B cell (primary cell): ENCODE measurements at regions not wholly inside any gene's neighbourhood (a gene's known extent, or its start where the extent isn't known, plus 50 kb on each side); places are given as distances from the start of the nearest gene placed in this dataset.

Source experiments
- ATAC-seq: fragments of 200-7000 bp; cut with Tn5 transposase; one replicate; pipeline ENCODE4 v1.10.0; 2021; ENCODE audit warnings: low read depth, mild to moderate bottlenecking, moderate number of reproducible peaks, moderate library complexity
- CTCF ChIA-PET: fragments of 350-600 bp; sonication (Branson Sonifier 250); formaldehyde crosslinking; loops from one replicate; lab custom pipeline; 2021; ENCODE audit warnings: antibody characterized with exemption, inconsistent platforms; lab: Charles Lee
- POLR2A ChIA-PET: fragments of 350-600 bp; sonication (Branson Sonifier 250); formaldehyde crosslinking; loops from one replicate; lab custom pipeline; 2021; ENCODE audit warnings: antibody characterized with exemption; lab: Charles Lee
- DNase-seq: peaks from one replicate; pipeline ENCODE4 v3.0.0; 2013
- H2AFZ ChIP-seq: 2 replicates; pipeline ENCODE4 v1.6.1; 2012; ENCODE audit warnings: mild to moderate bottlenecking, low read depth, low read length; ENCODE audit not compliant: insufficient read depth, poor library complexity, severe bottlenecking
- H3K27ac ChIP-seq, 2 donors: 1 replicate in 1 of 2; 2 replicates in 1 of 2; pipeline ENCODE4 v1.5.1; 2012 to 2013; ENCODE audit warnings: low read length in 2 of 2, mild to moderate bottlenecking in 2 of 2, moderate library complexity in 1 of 2
- H3K27me3 ChIP-seq, 4 experiments: fragments of 200-600 bp in 1 of 4; sonication (generic) in 1 of 4; replicated peaks in 1 of 4; 1 replicate in 2 of 4; 2 replicates in 2 of 4; pipeline versions ENCODE4 v1.6.1 to v1.7.0; 2013 to 2016; ENCODE audit warnings: low read length in 3 of 4, mild to moderate bottlenecking in 2 of 4, mixed read lengths in 1 of 4, moderate library complexity in 1 of 4; ENCODE audit not compliant: insufficient read depth in 4 of 4, control insufficient read depth in 3 of 4; ENCODE audit errors: control extremely low read depth in 1 of 4
- H3K36me3 ChIP-seq, 2 experiments: replicated peaks in 1 of 2; 1 replicate in 1 of 2; 2 replicates in 1 of 2; pipeline versions ENCODE4 v1.6.1 to v1.7.1; 2013; ENCODE audit warnings: low read length in 1 of 2; ENCODE audit not compliant: insufficient read depth in 2 of 2, control insufficient read depth in 1 of 2; ENCODE audit errors: control extremely low read depth in 1 of 2, extremely low read depth in 1 of 2
- H3K4me1 ChIP-seq, 2 donors: fragments of 200-600 bp in 1 of 2; sonication (generic) in 1 of 2; 1 replicate in 1 of 2; 2 replicates in 1 of 2; pipeline versions ENCODE4 v1.5.1 to v1.6.1; 2013 to 2017; ENCODE audit warnings: low read length in 2 of 2; ENCODE audit not compliant: control insufficient read depth in 2 of 2, insufficient read depth in 2 of 2
- H3K4me2 ChIP-seq: replicated peaks from 2 replicates; pipeline ENCODE3; 2012; ENCODE audit warnings: mild to moderate bottlenecking, low read depth, low read length; ENCODE audit not compliant: poor library complexity, severe bottlenecking
- H3K4me3 ChIP-seq, 5 experiments: fragments of 200-600 bp in 1 of 5; sonication (generic) in 1 of 5; 1 replicate in 3 of 5; 2 replicates in 2 of 5; pipeline versions ENCODE4 v1.5.1 to v1.7.0; 2011 to 2016; ENCODE audit warnings: low read length in 4 of 5, mild to moderate bottlenecking in 4 of 5, low read depth in 2 of 5, control low read depth in 1 of 5, moderate library complexity in 1 of 5; ENCODE audit not compliant: insufficient read depth in 1 of 5; ENCODE audit errors: control extremely low read depth in 1 of 5, extremely low read depth in 1 of 5
- H3K79me2 ChIP-seq: fragments of 200-600 bp; sonication (generic); one replicate; pipeline ENCODE4 v1.6.0; 2016; ENCODE audit warnings: low read length; ENCODE audit not compliant: control insufficient read depth, insufficient read depth
- H3K9ac ChIP-seq: fragments of 200-600 bp; sonication (generic); 2 replicates; pipeline ENCODE4 v1.6.1; 2017; ENCODE audit warnings: mild to moderate bottlenecking, low read length, moderate library complexity
- H3K9me3 ChIP-seq, 3 donors: one replicate each; pipeline versions ENCODE4 v1.6.1 to v1.7.1; 2013; ENCODE audit warnings: low read length in 2 of 3; ENCODE audit not compliant: control insufficient read depth in 2 of 3, insufficient read depth in 1 of 3; ENCODE audit errors: control extremely low read depth in 1 of 3
- H4K20me1 ChIP-seq: 2 replicates; pipeline ENCODE4 v1.6.0; 2012; ENCODE audit warnings: mild to moderate bottlenecking, low read length; ENCODE audit not compliant: insufficient read depth, control insufficient read depth, poor library complexity, severe bottlenecking
- H3K27ac Mint-ChIP-seq: one replicate; pipeline ENCODE4 v1.8.0; 2021; ENCODE audit warnings: mixed read lengths
- H3K27me3 Mint-ChIP-seq: one replicate; pipeline ENCODE4 v1.8.0; 2021; ENCODE audit warnings: mixed read lengths
- H3K4me1 Mint-ChIP-seq: one replicate; pipeline ENCODE4 v1.8.0; 2021; ENCODE audit warnings: mixed read lengths
- H3K4me3 Mint-ChIP-seq: one replicate; pipeline ENCODE4 v1.8.0; 2021; ENCODE audit warnings: mixed read lengths
- H3K9me3 Mint-ChIP-seq: one replicate; pipeline ENCODE4 v1.8.0; 2022; ENCODE audit warnings: mixed read lengths; ENCODE audit not compliant: insufficient read depth
- CTCF ChIP-seq: fragments of 200-600 bp; IDR thresholded peaks from one replicate; pipeline ENCODE4 v1.8.0; 2022; ENCODE audit warnings: antibody characterized with exemption, mild to moderate bottlenecking
- EZH2 ChIP-seq: IDR thresholded peaks from 2 replicates; pipeline ENCODE4 v1.6.1; 2012; ENCODE audit warnings: borderline replicate concordance, low read depth, mild to moderate bottlenecking, moderate library complexity, low read length; ENCODE audit not compliant: insufficient read depth, poor library complexity, severe bottlenecking
- WGBS: methylation state at CpG from one replicate; pipeline ENCODE4 v1.1.5; 2013; ENCODE audit warnings: missing lambda C conversion rate; ENCODE audit not compliant: insufficient coverage; 5-methylcytosine and 5-hydroxymethylcytosine counted together
- intact Hi-C: fragments of 100-400 bp; cut with micrococcal nuclease; formaldehyde crosslinking; loops from one replicate; pipeline ENCODE4 v1.10.0; 2022

DNA sequence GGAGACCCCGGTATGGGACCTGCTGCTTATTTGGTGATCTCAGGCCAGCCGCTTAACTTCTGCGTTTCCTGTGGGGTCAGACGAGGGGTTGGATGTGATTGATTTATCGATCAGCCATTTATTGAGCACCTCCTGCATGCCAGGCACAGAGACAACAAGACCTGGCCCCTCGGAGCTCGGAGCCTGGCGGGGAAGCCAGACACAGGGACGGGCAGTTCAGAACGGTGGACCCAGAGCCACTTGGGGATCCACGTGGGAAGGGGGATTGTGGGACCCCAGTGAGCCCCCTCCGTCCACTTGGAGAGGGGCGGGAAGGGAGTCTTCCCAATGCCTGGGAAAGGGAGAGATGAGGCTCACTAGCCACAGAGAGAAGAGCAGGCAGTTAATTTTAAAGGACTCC is 84.7 kb upstream of the CIBAR2 start:
- Mint-ChIP-seq H3K4me1 (no peaks in the 10 kb centered on the region), H3K9me3 (no peaks in the 10 kb centered on the region), H3K27me3 (peaks cover 8% of the 10 kb centered on the region), H3K27ac (no peak overlapping the region), H3K4me3 (no peak overlapping the region)
- no peaks in the 10 kb centered on the region for H3K36me3 ChIP-seq
- H3K27ac ChIP-seq = no peak overlapping the region
- intact Hi-C loops = no loop called here
- ChIA-PET CTCF (no interaction called here), POLR2A (no interaction called here)
- no peak overlapping the region for H3K4me2 ChIP-seq
- H2AFZ ChIP-seq = no peak overlapping the region
- no peak overlapping the region for H3K9ac ChIP-seq
- H4K20me1 ChIP-seq = no peaks in the 10 kb centered on the region
- H3K9me3 ChIP-seq = no peaks in the 10 kb centered on the region
- TF ChIP-seq CTCF (no peak), EZH2 (no peak)
- no peak for DNase-seq
- H3K27me3 ChIP-seq = peaks cover 0 to 2% (median 1%) of the 10 kb centered on the region in 4 experiments
- no peak for ATAC-seq
- no peaks in the 10 kb centered on the region for H3K79me2 ChIP-seq
- 87% methylated on average over 13 of the region's 13 CpGs for WGBS
- H3K4me1 ChIP-seq = no peaks in the 10 kb centered on the region
- no peak overlapping the region for H3K4me3 ChIP-seq

- no peak overlapping the region for H2AFZ ChIP-seq
- TF ChIP-seq EZH2 (no peak), CTCF (no peak)
- no peak for DNase-seq
- no peak for ATAC-seq
- H3K9ac ChIP-seq = no peak overlapping the region
- H3K4me1 ChIP-seq = no peaks in the 10 kb centered on the region
- WGBS = 80% methylated on average over 21 of the region's 22 CpGs
- no peak overlapping the region for H3K4me3 Mint-ChIP-seq
- intact Hi-C loops = no loop called here
- ChIA-PET CTCF (no interaction called here), POLR2A (no interaction called here)
- no peak overlapping the region for H3K4me3 ChIP-seq
- H3K4me1 Mint-ChIP-seq = no peaks in the 10 kb centered on the region
- H3K79me2 ChIP-seq = no peaks in the 10 kb centered on the region
- H3K9me3 ChIP-seq = no peaks in the 10 kb centered on the region
- H3K4me2 ChIP-seq = no peak overlapping the region
- no peak overlapping the region for H3K27ac ChIP-seq
- no peaks in the 10 kb centered on the region for H3K36me3 ChIP-seq
- peaks cover 8% of the 10 kb centered on the region for H3K27me3 Mint-ChIP-seq
- no peak overlapping the region for H3K27ac Mint-ChIP-seq
- peaks cover 0 to 2% (median 1%) of the 10 kb centered on the region in 4 experiments for H3K27me3 ChIP-seq
- H3K9me3 Mint-ChIP-seq = no peaks in the 10 kb centered on the region
- no peaks in the 10 kb centered on the region for H4K20me1 ChIP-seq
Measured at GRCh38 chr16:85197611-85198566, 85.6 kb upstream of the CIBAR2 start.
